ENCODE measurements at regions not wholly inside any gene's neighbourhood (a gene's known extent, or its start where the extent isn't known, plus 50 kb on each side); places are given as distances from the start of the nearest gene placed in this dataset.

- TF ChIP-seq, protein P1, sequence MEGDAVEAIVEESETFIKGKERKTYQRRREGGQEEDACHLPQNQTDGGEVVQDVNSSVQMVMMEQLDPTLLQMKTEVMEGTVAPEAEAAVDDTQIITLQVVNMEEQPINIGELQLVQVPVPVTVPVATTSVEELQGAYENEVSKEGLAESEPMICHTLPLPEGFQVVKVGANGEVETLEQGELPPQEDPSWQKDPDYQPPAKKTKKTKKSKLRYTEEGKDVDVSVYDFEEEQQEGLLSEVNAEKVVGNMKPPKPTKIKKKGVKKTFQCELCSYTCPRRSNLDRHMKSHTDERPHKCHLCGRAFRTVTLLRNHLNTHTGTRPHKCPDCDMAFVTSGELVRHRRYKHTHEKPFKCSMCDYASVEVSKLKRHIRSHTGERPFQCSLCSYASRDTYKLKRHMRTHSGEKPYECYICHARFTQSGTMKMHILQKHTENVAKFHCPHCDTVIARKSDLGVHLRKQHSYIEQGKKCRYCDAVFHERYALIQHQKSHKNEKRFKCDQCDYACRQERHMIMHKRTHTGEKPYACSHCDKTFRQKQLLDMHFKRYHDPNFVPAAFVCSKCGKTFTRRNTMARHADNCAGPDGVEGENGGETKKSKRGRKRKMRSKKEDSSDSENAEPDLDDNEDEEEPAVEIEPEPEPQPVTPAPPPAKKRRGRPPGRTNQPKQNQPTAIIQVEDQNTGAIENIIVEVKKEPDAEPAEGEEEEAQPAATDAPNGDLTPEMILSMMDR (IDR thresholded peaks at IDR 0.05): no peak
- no peak for TF ChIP-seq POLR2A (IDR thresholded peaks at IDR 0.05)
Measured at GRCh38 chr5:38094889-38095288, 163.5 kb upstream of the EGFLAM start.
